ENCODE measurements at regions not wholly inside any gene's neighbourhood (a gene's known extent, or its start where the extent isn't known, plus 50 kb on each side); places are given as distances from the start of the nearest gene placed in this dataset.
A peak's percentile ranks its signal among the peaks of the same experiment; 100 is the strongest.

DNA sequence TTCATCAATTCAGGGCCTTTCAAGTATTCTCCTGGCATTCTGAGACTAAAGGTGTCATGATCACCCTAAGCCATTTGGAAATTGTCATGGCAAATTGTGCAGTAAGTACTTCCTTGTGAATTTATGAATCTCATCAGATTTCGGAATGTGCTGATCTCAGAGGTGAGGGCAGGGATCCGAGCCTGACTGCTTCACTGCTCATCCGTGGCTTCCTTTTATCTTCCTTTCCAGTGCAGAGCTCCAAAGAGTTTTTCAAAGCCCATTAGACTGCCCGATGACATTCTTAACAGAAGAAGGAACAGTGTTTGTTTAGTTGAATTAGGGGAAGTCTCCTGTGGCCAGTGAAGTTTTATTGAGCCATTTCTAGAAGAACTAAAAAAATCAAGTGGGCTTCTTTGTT, 182.8 kb upstream of the GDNF start:
- peak; percentile 23 for DNase-seq

GRCh38 chr5:38018016-38018415, 178.2 kb upstream of the GDNF start:
- DNase-seq, result no peak

DNA sequence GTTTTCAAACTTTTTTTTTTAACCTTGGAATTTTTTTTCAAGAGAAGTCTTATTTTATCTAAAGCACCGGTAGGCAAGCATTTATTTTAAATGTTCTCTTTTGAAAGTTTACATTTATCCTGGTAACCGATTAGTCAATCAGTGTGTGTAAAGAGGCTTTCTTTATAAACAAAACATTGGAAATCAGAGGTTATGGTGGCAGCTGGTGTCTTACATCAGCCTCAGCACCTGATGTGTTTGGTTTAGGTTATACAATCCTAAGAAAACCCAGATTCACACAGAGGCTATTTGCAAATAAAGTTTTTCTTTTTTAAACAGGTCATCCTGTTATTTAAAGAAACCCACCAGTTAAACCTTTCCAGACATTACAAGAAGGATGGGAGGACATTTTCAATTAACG, 173.3 kb upstream of the GDNF start:
- DNase-seq, result no peak

- peak; percentile 9 for DNase-seq
Measured at GRCh38 chr5:38011668-38012188, 171.9 kb upstream of the GDNF start.

DNA sequence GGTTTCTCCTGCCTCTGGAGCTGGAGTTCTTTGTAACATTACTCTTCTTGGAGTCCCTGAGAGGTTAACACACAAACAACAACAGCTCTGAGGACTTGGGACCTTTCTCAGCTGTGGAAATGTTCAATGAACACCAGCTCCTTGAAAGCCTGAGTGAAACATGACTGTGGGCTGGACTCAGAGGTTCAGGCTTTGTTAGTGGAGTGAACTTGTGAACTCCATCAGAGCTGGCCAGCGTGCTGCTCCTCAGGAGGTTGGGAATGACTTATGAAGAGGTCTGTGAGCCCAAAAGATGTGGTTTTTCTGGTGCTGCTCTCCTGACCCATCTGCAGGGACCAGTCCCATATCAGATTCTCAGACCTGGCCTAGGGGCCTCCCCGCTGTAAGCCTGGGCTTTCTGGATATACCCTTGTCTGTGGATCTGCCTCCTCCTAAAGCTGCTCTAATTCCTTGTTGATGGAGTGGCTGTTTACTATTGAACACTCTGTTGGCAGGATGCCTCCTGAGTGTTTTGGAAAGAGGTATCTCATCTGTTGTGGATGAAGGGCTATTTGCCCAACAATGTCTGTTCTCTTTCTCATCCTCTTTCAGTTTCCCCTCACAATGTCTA, 170.0 kb upstream of the GDNF start:
- DNase-seq, result no peak

- peak; percentile 24 for DNase-seq
Measured at GRCh38 chr5:38008198-38008597, 168.4 kb upstream of the GDNF start.

DNA sequence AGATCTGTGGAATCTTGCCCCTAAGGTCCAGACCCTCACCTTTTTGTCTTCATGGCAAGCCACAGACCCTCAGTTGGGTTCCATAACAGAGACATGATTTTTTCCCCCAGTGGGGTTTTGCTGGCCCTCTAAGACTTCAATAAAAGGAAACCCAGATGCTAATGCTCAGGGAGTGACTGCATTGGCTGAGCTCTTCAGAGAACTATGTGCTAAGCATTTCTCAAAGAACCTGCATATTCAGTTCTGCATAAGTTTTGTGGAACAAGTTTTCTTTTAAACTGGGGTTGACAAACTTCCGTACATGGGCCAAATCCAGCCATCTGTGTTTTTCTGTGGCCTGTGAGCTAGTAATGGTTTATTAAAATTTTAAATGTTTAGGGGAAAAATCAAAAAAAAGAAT, 159.8 kb upstream of the GDNF start:
- DNase-seq, result no peak

DNA sequence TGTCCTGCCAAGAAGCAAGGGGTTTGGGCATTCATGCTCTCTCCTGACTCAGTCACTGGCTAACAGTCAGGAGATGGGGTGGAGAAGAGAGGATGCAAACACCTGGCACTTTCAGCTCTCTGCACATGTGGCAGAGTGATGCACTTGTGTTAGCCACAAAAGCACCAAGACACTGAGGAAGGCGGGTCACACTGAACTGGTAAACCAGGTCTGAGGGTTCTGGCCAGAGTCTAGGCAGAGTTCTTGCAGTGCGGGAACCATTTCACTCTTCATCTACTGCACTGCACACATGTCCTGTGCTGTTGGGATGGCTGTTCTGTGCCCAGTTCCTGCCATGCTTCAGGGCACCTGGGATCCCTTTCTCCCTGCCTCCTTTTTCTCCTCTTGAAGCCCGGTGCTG, 157.1 kb upstream of the GDNF start:
- DNase-seq, result no peak

DNA sequence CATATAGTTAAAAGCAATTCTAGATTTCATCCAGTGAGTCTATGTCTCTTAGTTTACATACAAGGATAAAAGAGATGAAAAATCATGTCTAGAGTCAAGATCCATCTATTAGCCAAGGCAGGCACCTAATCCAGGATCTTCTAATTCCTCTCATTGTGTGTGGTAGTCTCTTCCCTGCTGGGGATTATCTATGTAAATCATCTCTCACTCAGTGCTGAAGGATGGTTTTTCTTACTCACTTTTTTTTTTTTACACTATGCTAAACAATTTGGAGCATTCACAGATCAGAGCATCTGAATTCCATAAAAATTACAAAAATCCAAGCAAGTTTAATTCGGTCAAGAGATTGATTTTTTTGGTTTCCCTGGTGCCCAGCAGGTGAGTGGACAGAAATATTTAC, 154.9 kb upstream of the GDNF start:
- no peak for DNase-seq

DNA sequence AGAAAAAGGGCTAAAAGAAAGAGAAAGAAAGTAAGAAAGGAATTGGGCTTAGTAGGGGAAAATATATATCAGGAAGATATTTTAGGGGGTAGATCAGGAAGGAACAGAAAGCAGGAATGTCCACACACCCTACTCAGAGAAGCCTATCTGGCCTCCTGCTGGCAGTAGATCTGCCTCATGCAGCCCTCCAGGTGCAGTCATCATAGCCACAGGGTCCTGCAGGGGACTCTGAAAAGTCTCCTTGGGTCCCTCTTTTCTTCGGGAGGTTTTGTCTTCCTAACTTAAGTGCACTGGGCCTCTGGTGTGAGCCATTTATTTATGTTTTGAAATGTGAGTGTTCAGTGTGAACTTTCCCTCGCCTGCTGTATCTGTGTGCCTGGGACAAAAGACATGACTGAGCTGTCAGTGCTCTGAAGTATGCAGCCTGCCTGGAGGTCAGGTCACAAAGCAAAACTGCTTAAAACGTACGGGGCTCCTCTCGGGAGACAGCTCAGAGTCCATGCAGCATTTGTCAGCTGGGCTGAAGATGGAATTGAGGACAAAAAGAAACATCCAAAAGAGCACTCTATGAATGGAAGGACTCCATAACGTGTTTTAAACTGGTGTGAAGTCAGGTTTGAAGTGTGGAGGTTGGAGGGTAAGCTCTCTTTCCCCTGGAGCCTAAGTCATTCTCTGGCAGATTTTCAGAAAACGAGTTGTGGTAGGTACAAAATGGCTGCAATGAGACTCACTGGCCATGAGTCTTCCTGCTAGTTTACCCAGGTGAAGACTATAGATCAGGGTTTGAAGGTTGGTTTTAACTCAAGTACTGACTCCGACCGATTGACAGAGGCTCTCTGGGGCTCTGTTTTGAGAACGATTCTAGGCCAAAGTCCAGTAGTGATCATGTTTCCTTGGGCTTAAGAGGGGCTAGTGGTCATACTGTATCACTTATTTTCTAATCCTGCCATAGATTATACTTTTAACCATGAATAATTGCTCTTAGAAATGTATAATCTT, 151.8 kb upstream of the GDNF start:
- no peak for DNase-seq

- no peak for DNase-seq
Measured at GRCh38 chr5:37989884-37990283, 150.0 kb upstream of the GDNF start.

DNA sequence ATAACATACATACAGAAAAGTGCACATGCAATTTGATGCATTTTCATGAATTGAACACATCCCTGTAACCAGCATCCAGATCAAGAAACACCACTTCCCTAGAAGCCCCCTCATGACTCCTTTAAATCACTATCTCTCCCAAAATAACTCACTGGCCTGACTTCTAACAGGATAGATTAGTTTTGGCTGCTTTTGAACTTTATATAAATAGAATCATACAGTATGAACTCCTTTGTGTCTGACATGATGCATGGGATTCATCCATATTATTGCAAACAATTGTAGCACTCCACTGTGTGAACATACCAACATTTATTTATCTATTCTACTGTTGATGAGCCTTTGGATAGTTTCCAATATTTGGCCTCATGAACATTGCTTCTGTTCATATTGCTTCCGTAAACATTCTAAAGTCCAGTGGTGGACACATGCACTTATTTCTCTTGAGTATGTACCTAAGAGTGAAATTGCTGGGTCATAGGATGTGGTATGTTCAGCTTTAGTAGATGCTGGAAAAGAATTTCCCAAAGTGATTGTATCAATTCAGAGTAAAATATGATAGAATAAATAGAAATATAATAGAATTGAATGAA, 148.7 kb upstream of the GDNF start:
- no peak for DNase-seq

DNA sequence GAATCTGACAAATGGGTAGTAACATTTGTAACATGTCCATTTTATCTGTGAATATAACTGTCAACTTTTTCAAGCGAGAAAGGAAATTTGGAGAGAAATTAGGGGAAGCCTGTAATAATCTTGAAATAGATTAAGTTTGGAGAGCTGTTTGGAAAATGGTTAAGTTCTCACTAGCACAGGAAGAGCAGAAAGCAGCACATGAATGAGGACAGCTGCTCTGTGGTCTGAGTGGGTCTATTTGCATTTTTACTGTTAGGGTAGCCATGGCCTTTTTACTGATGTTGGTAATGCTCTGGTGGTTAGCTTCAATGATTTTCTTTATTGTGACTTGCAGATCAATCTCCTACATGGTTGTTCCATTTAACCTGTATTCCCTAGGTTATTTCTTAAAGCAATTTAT, 144.5 kb upstream of the GDNF start:
- DNase-seq, result no peak

- no peak for DNase-seq
Measured at GRCh38 chr5:37983463-37983862, 143.6 kb upstream of the GDNF start.

DNA sequence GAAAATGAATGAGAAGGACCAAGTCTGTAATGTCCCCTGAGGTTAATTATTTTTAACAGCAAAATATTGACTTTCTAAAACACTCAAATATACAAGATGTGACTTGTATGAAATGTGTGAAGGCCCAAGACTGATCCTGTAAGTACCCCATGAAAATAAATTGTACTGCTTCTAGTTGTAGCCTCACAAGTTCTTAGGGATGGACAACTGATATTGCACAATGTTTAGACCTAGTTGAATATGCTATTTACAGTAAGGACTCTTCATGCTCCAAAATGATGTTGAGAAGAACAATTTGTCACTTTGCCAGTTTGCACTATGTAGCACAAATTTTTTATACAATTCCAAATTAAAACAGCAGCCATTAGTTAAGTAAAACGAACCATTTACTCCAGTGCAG, 139.7 kb upstream of the GDNF start:
- DNase-seq, result no peak

GRCh38 chr5:37975531-37975930, 135.7 kb upstream of the GDNF start:
- no peak for DNase-seq

DNA sequence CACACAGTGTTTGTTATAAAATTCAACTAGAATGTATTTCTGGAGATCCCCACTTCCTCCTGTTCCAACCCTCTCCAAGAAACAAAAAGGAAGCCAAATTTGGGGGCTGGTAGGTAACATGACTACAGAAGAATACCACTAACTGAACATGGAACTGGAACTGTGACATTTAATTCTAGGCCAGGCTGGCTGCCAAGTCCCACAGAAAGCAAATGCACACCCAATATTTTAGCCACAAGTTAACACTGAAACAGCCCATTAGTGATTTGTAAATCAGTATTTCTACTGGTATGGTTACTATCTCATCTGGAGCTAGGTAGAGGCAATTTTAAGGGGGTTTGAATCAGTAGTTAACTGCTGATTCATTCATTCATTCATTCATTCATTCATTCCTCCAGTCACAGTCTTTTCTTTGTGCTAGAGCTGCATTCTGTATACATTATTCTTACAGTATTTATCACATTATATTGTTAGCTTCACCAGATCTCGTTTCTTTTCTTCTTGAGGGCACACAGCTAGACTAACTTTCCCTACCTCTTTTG, 131.7 kb upstream of the GDNF start:
- DNase-seq, result no peak

GRCh38 chr5:37966871-37967270, 127.0 kb upstream of the GDNF start:
- no peak for DNase-seq

DNA sequence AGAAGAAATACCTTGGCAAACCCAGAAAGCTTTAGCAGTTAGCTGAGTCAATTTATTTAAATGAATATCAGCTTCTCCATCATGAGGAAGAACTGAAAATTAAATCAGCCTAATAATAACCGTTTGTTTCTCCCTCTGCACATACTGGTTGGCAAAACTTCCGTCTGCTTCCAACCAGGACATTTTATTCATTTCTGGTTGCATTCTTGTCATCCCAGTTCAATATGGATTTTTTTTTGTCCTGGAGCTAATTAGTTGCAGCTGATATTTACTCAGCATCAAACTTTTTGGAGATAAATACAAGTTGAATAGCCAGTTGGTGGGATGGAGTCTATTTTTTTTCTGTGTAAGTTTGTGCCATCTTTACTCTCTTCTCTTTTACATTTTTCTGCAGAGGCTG, 126.5 kb upstream of the GDNF start:
- no peak for DNase-seq

- DNase-seq, result no peak
Measured at GRCh38 chr5:37962389-37962788, 122.5 kb upstream of the GDNF start.

GRCh38 chr5:37957218-37957617, 117.4 kb upstream of the GDNF start:
- DNase-seq, result no peak

GRCh38 chr5:37955748-37956147, 115.9 kb upstream of the GDNF start:
- DNase-seq, result no peak

DNA sequence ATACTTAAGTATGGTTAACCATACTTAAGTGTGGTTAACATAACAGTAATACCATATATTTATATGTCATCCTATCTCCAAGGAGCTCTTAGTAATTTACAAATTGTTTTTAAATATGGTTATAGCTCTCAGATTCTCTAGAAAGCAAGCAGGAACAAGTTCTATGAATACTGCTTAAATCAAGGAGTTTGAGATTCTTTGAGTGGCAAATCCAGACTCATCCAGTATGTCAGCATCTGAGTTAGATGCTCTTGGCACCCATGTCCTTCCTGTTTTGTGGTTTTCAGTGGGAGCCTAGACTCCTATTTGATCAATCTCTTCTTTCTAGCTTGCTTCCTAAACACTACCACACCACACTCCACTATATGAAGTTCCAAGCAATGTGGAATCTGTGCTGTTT, 114.7 kb upstream of the GDNF start:
- DNase-seq, result no peak

All from DMS79 (cell line).